ENCODE measurements at regions not wholly inside any gene's neighbourhood (a gene's known extent, or its start where the extent isn't known, plus 50 kb on each side); places are given as distances from the start of the nearest gene placed in this dataset.

DNA sequence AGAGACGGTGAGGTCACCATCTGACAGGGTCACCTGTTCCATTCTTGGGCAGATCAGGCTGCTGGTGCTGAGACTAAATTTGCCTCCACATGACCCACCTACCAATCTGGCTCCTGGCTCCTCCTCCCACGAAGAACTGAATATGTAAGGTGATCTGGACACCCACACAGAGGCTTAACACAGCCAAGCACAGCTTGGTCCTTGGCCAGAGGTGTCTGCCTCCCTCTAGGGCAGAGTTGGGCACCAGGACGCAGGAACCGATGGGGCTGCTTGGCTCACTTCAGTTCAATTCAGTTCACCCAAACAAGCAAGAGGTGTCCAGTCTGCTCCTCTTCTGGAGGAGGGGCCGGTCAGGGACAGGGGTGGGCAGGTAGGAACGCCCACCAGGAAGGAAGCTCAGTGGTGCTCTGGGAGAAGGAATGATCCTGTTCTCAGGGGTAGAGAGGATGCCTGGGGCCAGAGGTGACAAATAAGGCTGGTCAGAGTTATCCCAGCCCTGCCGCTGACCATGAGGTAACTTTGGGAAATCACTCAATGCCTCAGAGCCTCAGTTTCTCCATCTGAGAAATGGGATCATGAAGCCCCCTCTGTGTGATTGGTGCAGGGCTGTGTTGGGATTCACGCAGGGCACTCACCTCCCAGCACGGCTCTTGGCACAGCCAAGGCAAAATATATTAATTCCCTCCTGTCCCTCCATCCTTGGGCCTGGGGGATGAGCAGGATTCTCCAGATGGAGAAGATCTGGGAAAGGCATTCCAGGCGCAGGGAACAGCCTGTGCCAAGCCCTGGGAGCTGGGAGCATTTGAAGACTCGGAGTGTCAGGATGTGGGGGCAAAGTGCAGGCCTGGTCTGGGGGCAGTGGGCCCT is 284.5 kb downstream of the PTPRU start:
- DNase-seq, result no peak

GRCh38 chr1:29519788-29520110 is 283.4 kb downstream of the PTPRU start:
- DNase-seq, result no peak

DNA sequence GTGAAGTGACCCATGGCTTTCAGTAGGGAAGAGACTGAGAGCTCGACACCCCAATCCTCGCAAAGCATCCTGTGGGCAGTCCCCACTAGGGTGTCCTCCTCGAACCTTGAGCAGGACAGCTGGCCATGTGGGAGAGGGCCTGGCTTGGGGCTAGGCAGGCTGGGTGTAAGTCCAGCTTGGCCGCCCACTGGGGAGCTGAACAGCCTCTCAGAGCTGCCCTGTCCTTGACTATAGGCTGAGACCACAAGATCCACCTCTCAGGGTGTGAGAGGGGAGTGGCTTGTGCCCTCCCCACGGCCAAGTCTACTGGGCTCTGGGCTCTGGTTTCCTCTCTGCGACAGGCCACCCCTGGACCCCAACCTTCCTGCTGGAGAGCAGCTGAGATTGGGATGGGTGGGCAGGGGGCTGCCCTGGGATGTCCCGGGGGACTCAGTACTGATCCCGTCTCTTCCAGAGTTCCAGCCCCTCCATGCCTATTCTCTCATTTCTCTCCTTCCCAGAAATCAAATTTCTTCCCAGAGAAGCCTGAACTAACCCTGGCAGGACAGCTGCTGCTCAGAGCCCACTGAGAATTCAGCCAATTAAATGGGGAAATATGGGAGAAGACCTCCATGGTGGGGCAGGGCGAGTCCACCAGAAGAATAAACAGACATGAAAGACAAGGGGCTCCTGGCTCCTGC is 282.9 kb downstream of the PTPRU start:
- no peak for DNase-seq

- no peak for DNase-seq
Measured at GRCh38 chr1:29518183-29518835, 282.0 kb downstream of the PTPRU start.

GRCh38 chr1:29517251-29518086 is 281.1 kb downstream of the PTPRU start:
- DNase-seq, result no peak

DNA sequence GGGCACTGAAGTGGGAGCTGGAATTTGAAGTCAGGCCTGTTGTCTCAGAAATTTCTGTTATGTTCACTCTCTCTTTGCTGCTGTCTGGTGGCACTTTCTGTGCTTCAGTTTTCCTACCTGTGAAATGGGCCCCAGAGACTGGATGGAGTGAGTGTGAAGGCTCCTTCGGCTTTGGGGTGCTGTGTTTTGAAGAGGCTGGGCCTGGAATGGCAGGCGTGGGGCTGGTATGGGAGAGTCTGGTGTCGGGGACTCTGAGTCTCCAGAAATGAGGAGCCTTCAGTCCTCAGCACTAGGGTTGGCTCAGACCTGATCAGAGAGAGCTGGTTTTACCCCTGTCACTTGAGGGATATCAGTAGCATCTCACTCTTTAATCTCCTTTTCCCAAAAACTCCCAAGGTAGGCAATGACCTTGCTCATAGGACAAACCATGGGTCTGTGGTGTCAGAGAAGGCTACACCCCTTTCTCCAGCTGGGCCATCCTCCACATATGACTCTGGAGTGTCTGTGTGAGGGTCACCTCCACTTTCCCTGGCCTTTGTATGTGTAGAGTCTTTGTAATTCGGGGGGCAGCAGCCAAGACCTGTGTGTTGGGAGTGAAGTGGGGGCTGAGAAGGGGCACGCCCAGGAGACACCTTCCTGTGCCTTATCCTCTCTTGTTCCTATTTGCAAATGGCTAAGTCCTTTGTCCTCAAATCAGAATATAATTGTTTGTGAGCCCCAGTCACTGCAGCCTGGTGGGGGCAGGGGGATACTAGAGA is 279.9 kb downstream of the PTPRU start:
- DNase-seq, result no peak

DNA sequence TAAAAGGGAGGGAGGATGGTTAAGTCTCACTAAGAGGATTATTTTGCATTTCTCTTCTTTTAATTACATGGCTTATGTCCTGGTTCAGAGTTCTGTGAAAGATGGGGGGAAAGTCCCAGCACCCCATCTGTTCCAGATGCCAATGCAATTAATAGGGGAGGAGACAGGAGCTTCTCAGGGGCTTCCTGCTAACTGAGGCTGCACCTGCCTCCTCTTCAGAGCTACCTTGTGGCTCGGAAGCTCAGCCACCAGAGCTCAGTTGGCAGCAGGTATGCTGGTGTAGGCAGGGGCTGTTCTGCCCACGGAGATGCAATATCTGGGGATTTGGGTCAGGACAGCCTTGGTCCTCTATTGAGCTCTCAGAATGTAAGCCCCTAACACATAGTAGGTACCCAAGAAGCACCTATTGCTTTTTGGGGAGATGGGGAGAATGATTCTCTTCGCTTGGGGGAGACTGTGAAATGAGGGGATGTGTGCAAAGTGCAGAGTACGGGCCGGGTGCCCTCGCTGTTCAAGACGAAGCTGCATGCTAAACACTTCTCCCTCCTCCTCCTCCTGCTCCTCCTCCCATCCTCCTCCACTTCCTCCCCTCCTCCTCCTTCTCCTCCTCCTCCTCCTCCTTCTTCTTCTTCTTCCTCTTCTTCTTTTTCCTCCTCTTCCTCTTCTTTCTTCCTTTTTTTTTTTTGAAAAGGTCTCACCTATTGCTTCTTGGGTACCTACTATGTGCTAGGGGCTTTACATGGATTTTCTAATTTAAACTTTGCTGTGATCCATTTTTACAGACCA is 279.0 kb downstream of the PTPRU start:
- DNase-seq, result no peak

GRCh38 chr1:29514361-29515169 is 278.2 kb downstream of the PTPRU start:
- no peak for DNase-seq

- no peak for DNase-seq
Measured at GRCh38 chr1:29513357-29513756, 277.0 kb downstream of the PTPRU start.

- DNase-seq, result no peak
Measured at GRCh38 chr1:29511436-29511835, 275.1 kb downstream of the PTPRU start.

DNA sequence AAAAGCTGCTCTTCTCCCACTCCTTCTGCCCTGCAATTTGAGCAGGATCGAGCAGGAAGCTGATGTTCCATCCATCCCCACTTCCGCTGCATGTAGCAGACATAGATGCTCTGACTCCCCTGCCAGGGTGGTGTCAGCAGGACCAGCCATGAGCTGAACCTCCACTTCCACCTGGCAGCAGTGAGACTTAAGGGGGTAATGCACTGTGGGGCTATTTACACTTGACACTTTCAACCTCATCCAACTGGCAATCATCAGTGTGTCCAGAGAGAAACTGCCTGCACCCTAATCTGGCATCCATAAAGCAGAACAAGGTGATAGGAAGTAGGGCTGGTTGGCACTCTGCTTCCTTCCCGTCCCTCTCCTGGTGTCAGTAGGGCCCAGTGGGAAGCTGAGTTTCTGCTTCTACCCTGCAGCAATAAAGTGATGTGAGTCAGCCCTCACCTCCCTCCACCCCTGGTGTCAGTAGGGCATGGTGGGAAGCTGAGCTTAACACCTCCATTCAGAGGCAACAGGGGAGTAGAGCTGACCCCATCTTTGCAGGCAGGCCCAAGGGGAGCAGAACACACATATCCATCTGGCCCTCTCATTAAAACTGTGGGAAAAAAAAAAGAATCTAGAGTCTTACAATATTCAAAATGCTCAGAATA is 272.3 kb downstream of the PTPRU start:
- no peak for DNase-seq

GRCh38 chr1:29506678-29507225 is 270.4 kb downstream of the PTPRU start:
- no peak for DNase-seq

DNA sequence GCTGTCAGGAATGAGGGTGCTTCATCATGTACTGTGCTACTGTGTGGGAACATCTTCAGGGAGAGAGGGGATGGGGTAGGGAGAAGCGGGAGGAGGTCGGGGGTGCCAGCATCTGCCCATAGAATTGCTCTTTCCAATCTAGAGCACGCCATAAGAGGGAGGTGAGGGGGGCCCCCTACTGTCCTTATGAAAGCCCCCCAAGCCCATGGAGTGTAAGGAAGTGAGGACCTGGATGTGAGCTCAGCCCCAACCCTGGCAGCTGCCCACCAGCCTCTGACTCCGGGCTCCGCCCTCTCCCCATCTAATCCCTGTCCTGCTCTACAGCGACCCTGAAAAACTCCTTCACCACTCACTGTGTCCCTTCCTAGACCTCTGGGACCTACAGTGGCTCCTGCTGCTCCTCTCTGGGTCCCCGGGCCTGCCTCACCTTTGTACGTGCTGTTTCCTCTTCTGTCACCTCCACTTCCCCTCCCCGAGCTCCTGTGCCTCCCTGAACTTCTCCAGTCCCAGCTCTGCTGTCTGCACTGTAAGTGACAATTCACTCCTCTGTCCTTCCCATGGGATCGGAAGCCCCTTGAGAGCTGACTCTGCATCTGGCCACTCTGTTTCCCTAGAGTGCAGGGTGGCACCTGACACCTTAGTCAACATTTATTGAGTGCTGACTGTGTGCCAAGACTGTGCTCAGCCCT is 269.4 kb downstream of the PTPRU start:
- DNase-seq, result no peak

GRCh38 chr1:29504709-29505410 is 268.5 kb downstream of the PTPRU start:
- DNase-seq, result no peak

GRCh38 chr1:29504196-29504595 is 267.9 kb downstream of the PTPRU start:
- DNase-seq, result no peak

DNA sequence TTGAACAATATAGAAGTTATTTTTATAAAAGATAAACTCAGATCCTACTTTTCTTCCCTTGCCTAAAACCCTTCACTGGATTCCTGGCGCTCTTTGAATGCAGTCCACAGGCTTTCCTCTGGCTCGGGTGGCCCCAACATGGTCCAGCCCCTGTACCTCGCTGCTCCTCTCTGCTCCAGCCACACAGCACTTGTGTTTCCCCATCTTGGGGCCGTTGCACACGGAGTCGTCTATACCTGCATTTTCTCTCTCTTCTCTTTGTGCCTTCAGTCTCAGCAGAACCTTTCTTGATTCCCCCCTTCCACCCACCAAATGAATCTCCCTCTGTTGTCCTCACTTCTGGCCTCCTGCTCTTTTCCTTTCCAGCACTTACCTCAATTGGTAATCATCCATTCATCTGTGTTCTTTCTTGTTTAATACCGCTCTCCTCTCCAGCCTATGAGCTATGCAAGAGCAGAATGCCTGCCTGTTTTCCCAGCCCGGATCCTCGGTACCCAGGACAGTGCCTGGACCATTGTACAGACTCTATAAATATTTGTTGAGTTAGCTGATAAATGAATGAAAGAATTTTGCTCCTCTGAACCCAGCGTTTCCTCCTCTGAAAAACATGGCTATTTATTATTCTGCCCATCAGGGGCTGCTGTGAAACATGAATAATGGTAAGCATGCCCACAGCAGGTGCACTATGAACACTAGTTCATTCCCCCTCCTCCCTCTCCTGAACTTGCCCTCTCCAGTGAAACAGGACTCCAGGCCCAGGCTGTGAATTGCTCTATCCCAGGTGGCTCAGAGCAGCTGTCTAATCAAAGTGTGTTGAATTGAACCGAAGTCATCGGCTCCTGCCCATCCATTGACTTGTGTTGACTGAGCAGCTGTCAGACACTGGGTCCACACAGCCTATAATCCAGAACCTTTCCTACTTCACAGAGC is 266.9 kb downstream of the PTPRU start:
- no peak for DNase-seq

DNA sequence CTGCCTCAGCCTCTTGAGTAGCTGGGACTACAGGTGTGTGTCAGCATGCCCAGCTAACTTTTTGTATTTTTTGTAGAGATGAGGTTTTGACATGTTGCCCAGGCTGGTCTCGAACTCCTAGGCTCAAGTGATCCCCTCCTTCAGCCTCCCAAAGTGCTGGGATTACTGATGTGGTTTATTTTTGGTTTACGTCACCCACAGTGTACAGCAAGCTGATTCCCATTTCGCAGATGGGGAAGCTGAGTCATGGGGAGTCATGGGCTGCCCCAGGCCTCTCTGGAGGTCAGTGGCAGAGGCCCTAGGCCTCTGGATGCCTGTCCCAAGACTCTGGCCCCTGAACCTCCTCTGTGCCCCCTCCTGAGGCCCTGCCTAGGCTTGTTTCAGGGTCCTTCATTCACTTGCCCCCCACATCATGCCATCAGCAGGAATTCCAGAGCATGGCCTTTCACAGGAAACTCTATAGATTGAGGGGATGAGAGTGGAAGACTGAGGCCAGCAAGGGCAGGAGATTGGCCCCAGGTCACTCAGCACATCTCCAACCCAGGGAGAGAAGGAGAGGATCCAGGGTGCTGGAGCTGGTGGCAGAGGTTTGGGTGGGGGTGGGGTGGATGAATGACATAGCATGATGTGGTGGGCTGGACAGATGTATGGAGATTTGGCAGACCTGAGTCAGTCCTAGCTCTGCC is 266.0 kb downstream of the PTPRU start:
- DNase-seq, result no peak
